ENCODE measurements at regions not wholly inside any gene's neighbourhood (a gene's known extent, or its start where the extent isn't known, plus 50 kb on each side); places are given as distances from the start of the nearest gene placed in this dataset.
"Not testable (repeated sequence)": the region's sequence is repeated elsewhere in the genome, so short reads cannot be mapped to it uniquely, and the experiment has no call there.

DNA sequence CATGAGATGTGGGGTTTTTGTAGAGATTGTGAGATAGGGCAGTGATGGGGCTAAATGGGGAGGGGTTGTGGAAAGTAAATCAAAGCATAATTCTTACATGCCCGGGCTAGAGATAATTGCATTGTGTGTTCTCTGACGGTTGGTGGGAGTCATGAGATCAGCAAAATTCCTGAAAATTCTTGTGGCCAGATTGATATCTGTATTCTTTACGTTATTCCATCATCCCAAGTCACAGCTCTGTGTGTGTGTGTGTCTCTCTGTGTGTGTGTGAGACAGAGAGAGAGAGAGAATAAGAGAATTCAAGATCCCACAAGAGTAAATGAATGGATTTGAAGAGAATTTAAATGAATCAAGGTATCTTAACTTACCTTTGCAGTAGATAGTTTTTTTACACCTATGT is 138.6 kb upstream of the ARHGAP20 start:
- Histone ChIP-seq H4K5ac (ENCODE audit: insufficient read length, low read depth, low read length) (no peak overlapping the region), H3K79me1 (ENCODE audit: insufficient read depth, low read depth, low read length, poor library complexity, severe bottlenecking) (no peaks in the 10 kb centered on the region), H3K79me2 (ENCODE audit: insufficient read depth, low read length) (no peaks in the 10 kb centered on the region), H3K9ac (ENCODE audit: extremely low read depth, insufficient read length, low read length) (no peak overlapping the region), H3T11ph (ENCODE audit: low read length) (no peak overlapping the region), H4K8ac (replicated peaks; ENCODE audit: insufficient read length, low read depth, low read length) (no peak overlapping the region), H2BK120ac (ENCODE audit: low read depth, low read length, poor library complexity, severe bottlenecking) (no peak overlapping the region), H2BK12ac (ENCODE audit: insufficient read length, low read depth, low read length) (no peak overlapping the region), H3K56ac (ENCODE audit: insufficient read length, low read depth, low read length) (no peak overlapping the region), H3K27ac (ENCODE audit: insufficient read length, low read depth, low read length) (no peak overlapping the region), H3K4me2 (ENCODE audit: insufficient read depth, insufficient read length, low read length) (no peak overlapping the region), H2AK5ac (ENCODE audit: insufficient read length, low read length) (no peak overlapping the region), H3K4me1 (ENCODE audit: insufficient read depth, low read length) (no peaks in the 10 kb centered on the region), H3K14ac (ENCODE audit: insufficient read depth, low read length) (no peak overlapping the region), H3K23ac (ENCODE audit: insufficient read length, low read depth, low read length) (no peak overlapping the region), H2AFZ (ENCODE audit: low read length) (no peak overlapping the region), H4K91ac (ENCODE audit: insufficient read length, low read depth, low read length) (no peak overlapping the region), H4K20me1 (ENCODE audit: control insufficient read depth, insufficient read depth, insufficient read length) (no peaks in the 10 kb centered on the region), H3K23me2 (ENCODE audit: insufficient read length, low read depth, low read length, poor library complexity, severe bottlenecking) (no peaks in the 10 kb centered on the region), H3K4ac (ENCODE audit: low read depth, low read length) (no peak overlapping the region), H2BK20ac (ENCODE audit: low read depth, low read length, poor library complexity, severe bottlenecking) (no peak overlapping the region), H3K9me3 (ENCODE audit: control insufficient read depth, low read depth, low read length) (no peaks in the 10 kb centered on the region), H2BK5ac (ENCODE audit: insufficient read length, low read length) (no peak overlapping the region), H3K18ac (ENCODE audit: insufficient read length, low read depth, low read length) (no peak overlapping the region), H3K27me3 (ENCODE audit: insufficient read depth, low read length) (no peaks in the 10 kb centered on the region), H2BK15ac (ENCODE audit: low read depth, low read length) (no peak overlapping the region)
- no CpG with 5 or more reads among the region's 3 CpGs for WGBS (ENCODE audit: extremely low coverage, insufficient read length, low lambda C conversion rate)
- no peak for DNase-seq
- Mint-ChIP-seq H3K4me1 (no peaks in the 10 kb centered on the region), H3K27ac (no peak overlapping the region), H3K4me3 (no peak overlapping the region), H3K36me3 (ENCODE audit: insufficient read depth in 1 of 3, low read depth in 3 of 3) (no peaks in the 10 kb centered on the region), H3K9me3 (no peaks in the 10 kb centered on the region), H3K27me3 (ENCODE audit: low read depth) (peaks cover 2% of the 10 kb centered on the region; the same call in 1 of the 2 replicates)
- TF ChIP-seq, protein P1, sequence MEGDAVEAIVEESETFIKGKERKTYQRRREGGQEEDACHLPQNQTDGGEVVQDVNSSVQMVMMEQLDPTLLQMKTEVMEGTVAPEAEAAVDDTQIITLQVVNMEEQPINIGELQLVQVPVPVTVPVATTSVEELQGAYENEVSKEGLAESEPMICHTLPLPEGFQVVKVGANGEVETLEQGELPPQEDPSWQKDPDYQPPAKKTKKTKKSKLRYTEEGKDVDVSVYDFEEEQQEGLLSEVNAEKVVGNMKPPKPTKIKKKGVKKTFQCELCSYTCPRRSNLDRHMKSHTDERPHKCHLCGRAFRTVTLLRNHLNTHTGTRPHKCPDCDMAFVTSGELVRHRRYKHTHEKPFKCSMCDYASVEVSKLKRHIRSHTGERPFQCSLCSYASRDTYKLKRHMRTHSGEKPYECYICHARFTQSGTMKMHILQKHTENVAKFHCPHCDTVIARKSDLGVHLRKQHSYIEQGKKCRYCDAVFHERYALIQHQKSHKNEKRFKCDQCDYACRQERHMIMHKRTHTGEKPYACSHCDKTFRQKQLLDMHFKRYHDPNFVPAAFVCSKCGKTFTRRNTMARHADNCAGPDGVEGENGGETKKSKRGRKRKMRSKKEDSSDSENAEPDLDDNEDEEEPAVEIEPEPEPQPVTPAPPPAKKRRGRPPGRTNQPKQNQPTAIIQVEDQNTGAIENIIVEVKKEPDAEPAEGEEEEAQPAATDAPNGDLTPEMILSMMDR (conservative IDR thresholded peaks at IDR 0.05), result no peak

DNA sequence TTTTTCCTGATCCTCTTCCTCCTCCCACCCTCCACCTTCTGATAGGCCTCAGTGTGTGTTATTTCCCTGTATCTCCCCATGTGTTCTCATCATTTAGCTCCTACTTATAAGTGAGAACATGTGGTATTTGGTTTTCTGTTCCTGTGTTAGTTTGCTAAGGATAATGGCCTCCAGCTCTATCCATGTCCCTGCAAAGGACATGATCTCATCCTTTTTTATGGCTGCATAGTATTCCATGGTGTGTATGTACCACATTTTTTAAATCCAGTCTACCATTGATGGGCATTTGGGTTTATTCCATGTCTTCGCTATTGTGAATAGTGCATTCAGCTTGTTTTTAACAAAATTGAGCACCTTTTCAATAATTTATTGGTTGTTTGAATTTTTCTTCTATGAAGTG is 130.8 kb upstream of the ARHGAP20 start:
- not testable (repeated sequence) for H2BK15ac ChIP-seq (ENCODE audit: low read depth, low read length); H3K79me2 ChIP-seq (ENCODE audit: insufficient read depth, low read length); H3K4me3 Mint-ChIP-seq; H3K79me1 ChIP-seq (ENCODE audit: insufficient read depth, low read depth, low read length, poor library complexity, severe bottlenecking); H2BK120ac ChIP-seq (ENCODE audit: low read depth, low read length, poor library complexity, severe bottlenecking); H2BK20ac ChIP-seq (ENCODE audit: low read depth, low read length, poor library complexity, severe bottlenecking); H3K4me2 ChIP-seq (ENCODE audit: insufficient read depth, insufficient read length, low read length); H3K4ac ChIP-seq (ENCODE audit: low read depth, low read length); H3K27ac Mint-ChIP-seq; DNase-seq; H3K36me3 Mint-ChIP-seq (ENCODE audit: insufficient read depth in 1 of 3, low read depth in 3 of 3); H3K9ac ChIP-seq (ENCODE audit: extremely low read depth, insufficient read length, low read length); H3K23ac ChIP-seq (ENCODE audit: insufficient read length, low read depth, low read length); H3K27me3 Mint-ChIP-seq (ENCODE audit: low read depth); H3K4me1 Mint-ChIP-seq; H3K27me3 ChIP-seq (ENCODE audit: insufficient read depth, low read length); H2AK5ac ChIP-seq (ENCODE audit: insufficient read length, low read length); H3K56ac ChIP-seq (ENCODE audit: insufficient read length, low read depth, low read length); H3K9me3 ChIP-seq (ENCODE audit: control insufficient read depth, low read depth, low read length); H2BK12ac ChIP-seq (ENCODE audit: insufficient read length, low read depth, low read length); H2BK5ac ChIP-seq (ENCODE audit: insufficient read length, low read length); H4K5ac ChIP-seq (ENCODE audit: insufficient read length, low read depth, low read length); H2AFZ ChIP-seq (ENCODE audit: low read length); H3K18ac ChIP-seq (ENCODE audit: insufficient read length, low read depth, low read length); H3T11ph ChIP-seq (ENCODE audit: low read length); H4K20me1 ChIP-seq (ENCODE audit: control insufficient read depth, insufficient read depth, insufficient read length); H4K8ac ChIP-seq (replicated peaks; ENCODE audit: insufficient read length, low read depth, low read length); H3K23me2 ChIP-seq (ENCODE audit: insufficient read length, low read depth, low read length, poor library complexity, severe bottlenecking); H3K4me1 ChIP-seq (ENCODE audit: insufficient read depth, low read length); H3K14ac ChIP-seq (ENCODE audit: insufficient read depth, low read length); H3K27ac ChIP-seq (ENCODE audit: insufficient read length, low read depth, low read length); H4K91ac ChIP-seq (ENCODE audit: insufficient read length, low read depth, low read length)
- peaks cover 4 to 13% of the 10 kb centered on the region in 2 experiments; a peak in 4 of 5 replicates for H3K9me3 Mint-ChIP-seq
- WGBS (ENCODE audit: extremely low coverage, insufficient read length, low lambda C conversion rate), result no CpG with 5 or more reads among the region's 1 CpG
